ENCODE measurements at regions not wholly inside any gene's neighbourhood (a gene's known extent, or its start where the extent isn't known, plus 50 kb on each side); places are given as distances from the start of the nearest gene placed in this dataset.

GRCh38 chr7:53996876-53997275 lies 545.3 kb upstream of the VSTM2A start:
- Histone ChIP-seq H3K4me1 (ENCODE audit: control insufficient read depth, insufficient read depth, low read length) (no peaks in the 10 kb centered on the region), H3K27ac (ENCODE audit: low read length) (no peak overlapping the region), H3K36me3 (ENCODE audit: control insufficient read depth, insufficient read depth, low read length) (no peaks in the 10 kb centered on the region), H3K9me3 (ENCODE audit: control insufficient read depth, insufficient read depth, low read depth, low read length) (no peaks in the 10 kb centered on the region), H3K4me3 (ENCODE audit: low read depth in 2 of 2, low read length in 2 of 2) (no peak overlapping the region), H3K27me3 (ENCODE audit: control insufficient read depth, insufficient read depth, low read length) (no peaks in the 10 kb centered on the region)
- intact Hi-C loops (cut with micrococcal nuclease; ENCODE audit: unreplicated experiment) (no loop called here), in situ Hi-C loops (cut with HindIII; ENCODE audit: low pct_unique_long_range_greater_than_20kb, low sequenced_read_pairs) (no loop called here)
- TF ChIP-seq CTCF (IDR thresholded peaks at IDR 0.05) (no peak), POLR2AphosphoS5 (IDR thresholded peaks at IDR 0.05; ENCODE audit: low read depth, low read length) (no peak), SIN3A (IDR thresholded peaks at IDR 0.05; ENCODE audit: borderline replicate concordance, insufficient read depth, low read depth, low read length) (no peak), REST (IDR thresholded peaks at IDR 0.05; ENCODE audit: insufficient read depth in 1 of 2, low read depth in 2 of 2, low read length in 1 of 2) (no peak), TCF7L2 (IDR thresholded peaks at IDR 0.05; ENCODE audit: low read depth, low read length) (no peak)
- ATAC-seq (no peak), DNase-seq (ENCODE audit: low read depth, low spot score) (no peak)
- ChIA-PET POLR2A (no interaction called here), CTCF (no interaction called here)
- BruUV-seq (replicated peaks), result no TSS peak

- CTCF ChIA-PET, result no interaction called here
- Histone ChIP-seq H3K27ac (ENCODE audit: low read length) (no peak overlapping the region), H3K9me3 (ENCODE audit: control insufficient read depth, insufficient read depth, low read depth, low read length) (no peaks in the 10 kb centered on the region), H3K36me3 (ENCODE audit: control insufficient read depth, insufficient read depth, low read length) (no peaks in the 10 kb centered on the region), H3K4me1 (ENCODE audit: control insufficient read depth, insufficient read depth, low read length) (no peaks in the 10 kb centered on the region), H3K27me3 (ENCODE audit: control insufficient read depth, insufficient read depth, low read length) (no peaks in the 10 kb centered on the region), H3K4me3 (ENCODE audit: low read depth in 2 of 2, low read length in 2 of 2) (no peak overlapping the region)
- no peak for DNase-seq (ENCODE audit: low read depth, low spot score)
- no TSS peak for BruUV-seq (replicated peaks)
- intact Hi-C loops (cut with micrococcal nuclease; ENCODE audit: unreplicated experiment) (no loop called here), in situ Hi-C loops (cut with HindIII; ENCODE audit: low pct_unique_long_range_greater_than_20kb, low sequenced_read_pairs) (no loop called here)
- POLR2A ChIA-PET, result no interaction called here
- ATAC-seq, result no peak
- no peak for TF ChIP-seq TCF7L2 (IDR thresholded peaks at IDR 0.05; ENCODE audit: low read depth, low read length)
- TF ChIP-seq POLR2AphosphoS5 (IDR thresholded peaks at IDR 0.05; ENCODE audit: low read depth, low read length), result no peak
- no peak for TF ChIP-seq SIN3A (IDR thresholded peaks at IDR 0.05; ENCODE audit: borderline replicate concordance, insufficient read depth, low read depth, low read length)
Observed at GRCh38 chr7:54014765-54015164, 527.4 kb upstream of the VSTM2A start.

- no peak for DNase-seq (ENCODE audit: low read depth, low spot score)
- ATAC-seq, result no peak
- TF ChIP-seq TCF7L2 (IDR thresholded peaks at IDR 0.05; ENCODE audit: low read depth, low read length) (no peak), CTCF (IDR thresholded peaks at IDR 0.05) (no peak), REST (IDR thresholded peaks at IDR 0.05; ENCODE audit: insufficient read depth in 1 of 2, low read depth in 2 of 2, low read length in 1 of 2) (no peak), POLR2AphosphoS5 (IDR thresholded peaks at IDR 0.05; ENCODE audit: low read depth, low read length) (no peak), SIN3A (IDR thresholded peaks at IDR 0.05; ENCODE audit: borderline replicate concordance, insufficient read depth, low read depth, low read length) (no peak)
Observed at GRCh38 chr7:54015251-54015650, 526.9 kb upstream of the VSTM2A start.

More at GRCh38 chr7:54015251-54015650, 526.9 kb upstream of the VSTM2A start:
- in situ Hi-C loops (cut with HindIII; ENCODE audit: low pct_unique_long_range_greater_than_20kb, low sequenced_read_pairs), result no loop called here
- no peaks in the 10 kb centered on the region for H3K27me3 ChIP-seq (ENCODE audit: control insufficient read depth, insufficient read depth, low read length)
- CTCF ChIA-PET, result no interaction called here
- no peak overlapping the region for H3K27ac ChIP-seq (ENCODE audit: low read length)
- no TSS peak for BruUV-seq (replicated peaks)
- no peaks in the 10 kb centered on the region for H3K9me3 ChIP-seq (ENCODE audit: control insufficient read depth, insufficient read depth, low read depth, low read length)
- intact Hi-C loops (cut with micrococcal nuclease; ENCODE audit: unreplicated experiment), result no loop called here
- no peaks in the 10 kb centered on the region for H3K36me3 ChIP-seq (ENCODE audit: control insufficient read depth, insufficient read depth, low read length)
- H3K4me1 ChIP-seq (ENCODE audit: control insufficient read depth, insufficient read depth, low read length), result no peaks in the 10 kb centered on the region
- POLR2A ChIA-PET, result no interaction called here
- H3K4me3 ChIP-seq (ENCODE audit: low read depth in 2 of 2, low read length in 2 of 2), result no peak overlapping the region
